Left ventricle myocardium inferior (tissue), 1 donor: ENCODE measurements at regions not wholly inside any gene's neighbourhood (a gene's known extent, or its start where the extent isn't known, plus 50 kb on each side); places are given as distances from the start of the nearest gene placed in this dataset.

Source experiments
- DNase-seq: peaks from one replicate; pipeline ENCODE4 v3.0.0-alpha.2; 2020
- H3K27ac ChIP-seq: fragments of 200-600 bp; replicated peaks from 2 replicates; pipeline ENCODE4 v1.8.0; 2021
- H3K27me3 ChIP-seq: fragments of 200-600 bp; 2 replicates; pipeline ENCODE4 v1.8.0; 2021; ENCODE audit warnings: low read depth
- H3K36me3 ChIP-seq: fragments of 200-600 bp; 2 replicates; pipeline ENCODE4 v1.8.0; 2021
- H3K4me1 ChIP-seq: fragments of 200-600 bp; 2 replicates; pipeline ENCODE4 v1.8.0; 2021
- H3K4me3 ChIP-seq: fragments of 200-600 bp; 2 replicates; pipeline ENCODE4 v1.8.0; 2021; ENCODE audit warnings: mild to moderate bottlenecking, moderate library complexity
- H3K9me3 ChIP-seq: fragments of 200-600 bp; replicated peaks from 2 replicates; pipeline ENCODE4 v1.8.0; 2021
- intact Hi-C: fragments of 100-400 bp; cut with micrococcal nuclease; formaldehyde crosslinking; loops from one replicate; pipeline ENCODE4 v1.11.0; 2022
- TF ChIP-seq, protein P1 (sequence below): fragments of 200-600 bp; IDR thresholded peaks from 2 replicates; pipeline ENCODE4 v1.8.0; 2021; ENCODE audit warnings: antibody characterized with exemption, mild to moderate bottlenecking, borderline replicate concordance
- donor health status: DM: no; HTN: yes; CAD: no; lungs with severe emphysema.

DNA sequence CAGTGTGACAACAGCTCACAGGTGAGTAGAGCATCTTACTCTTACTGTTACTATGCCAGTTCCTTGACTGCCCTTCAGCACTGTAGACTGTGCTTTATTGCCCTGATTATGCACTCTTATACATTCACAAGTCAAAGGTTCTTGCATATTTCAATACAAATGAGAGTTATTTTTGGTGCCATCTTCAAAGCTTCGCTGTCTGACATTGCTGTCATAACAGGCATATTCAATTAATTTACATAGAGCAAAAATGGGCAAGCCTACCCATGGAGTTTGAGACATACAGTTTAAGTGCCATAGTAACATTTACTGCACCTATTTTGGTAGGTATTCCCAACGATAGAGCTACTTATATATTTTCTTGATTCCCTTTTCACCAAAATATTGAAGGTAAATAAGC, 107.5 kb upstream of the CNTN1 start:
- no peaks in the 10 kb centered on the region for H3K27me3 ChIP-seq
- no peak overlapping the region for H3K4me3 ChIP-seq
- H3K9me3 ChIP-seq, result peaks cover 30% of the 10 kb centered on the region
- no peaks in the 10 kb centered on the region for H3K36me3 ChIP-seq
- TF ChIP-seq, protein P1, sequence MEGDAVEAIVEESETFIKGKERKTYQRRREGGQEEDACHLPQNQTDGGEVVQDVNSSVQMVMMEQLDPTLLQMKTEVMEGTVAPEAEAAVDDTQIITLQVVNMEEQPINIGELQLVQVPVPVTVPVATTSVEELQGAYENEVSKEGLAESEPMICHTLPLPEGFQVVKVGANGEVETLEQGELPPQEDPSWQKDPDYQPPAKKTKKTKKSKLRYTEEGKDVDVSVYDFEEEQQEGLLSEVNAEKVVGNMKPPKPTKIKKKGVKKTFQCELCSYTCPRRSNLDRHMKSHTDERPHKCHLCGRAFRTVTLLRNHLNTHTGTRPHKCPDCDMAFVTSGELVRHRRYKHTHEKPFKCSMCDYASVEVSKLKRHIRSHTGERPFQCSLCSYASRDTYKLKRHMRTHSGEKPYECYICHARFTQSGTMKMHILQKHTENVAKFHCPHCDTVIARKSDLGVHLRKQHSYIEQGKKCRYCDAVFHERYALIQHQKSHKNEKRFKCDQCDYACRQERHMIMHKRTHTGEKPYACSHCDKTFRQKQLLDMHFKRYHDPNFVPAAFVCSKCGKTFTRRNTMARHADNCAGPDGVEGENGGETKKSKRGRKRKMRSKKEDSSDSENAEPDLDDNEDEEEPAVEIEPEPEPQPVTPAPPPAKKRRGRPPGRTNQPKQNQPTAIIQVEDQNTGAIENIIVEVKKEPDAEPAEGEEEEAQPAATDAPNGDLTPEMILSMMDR, result no peak
- DNase-seq, result no peak
- intact Hi-C loops, result no loop called here
- H3K27ac ChIP-seq, result no peak overlapping the region
- H3K4me1 ChIP-seq, result no peaks in the 10 kb centered on the region

DNA sequence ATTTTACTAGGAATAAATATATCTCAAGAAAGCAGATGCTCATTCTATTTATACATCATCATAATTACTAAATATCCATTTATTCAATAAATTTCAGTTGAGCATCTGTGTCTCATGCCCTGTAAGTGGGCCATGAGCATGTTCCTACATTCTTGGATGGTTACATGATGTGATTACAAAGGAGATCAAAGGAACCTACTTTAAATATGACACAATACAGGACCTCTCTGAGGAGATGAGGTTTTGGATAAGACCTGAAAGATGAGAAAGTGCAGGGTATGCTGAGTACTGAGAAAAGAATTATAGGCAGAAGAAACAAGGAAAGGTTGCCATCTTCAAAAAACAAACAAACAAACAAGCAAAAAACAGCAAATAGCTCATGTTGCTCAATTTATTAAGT, 105.4 kb upstream of the CNTN1 start:
- Histone ChIP-seq H3K27me3 (no peaks in the 10 kb centered on the region), H3K4me1 (no peaks in the 10 kb centered on the region), H3K9me3 (peaks cover 22% of the 10 kb centered on the region), H3K4me3 (no peak overlapping the region), H3K36me3 (no peaks in the 10 kb centered on the region), H3K27ac (no peak overlapping the region)
- DNase-seq, result no peak
- TF ChIP-seq, protein P1, result no peak
- intact Hi-C loops, result no loop called here

DNA sequence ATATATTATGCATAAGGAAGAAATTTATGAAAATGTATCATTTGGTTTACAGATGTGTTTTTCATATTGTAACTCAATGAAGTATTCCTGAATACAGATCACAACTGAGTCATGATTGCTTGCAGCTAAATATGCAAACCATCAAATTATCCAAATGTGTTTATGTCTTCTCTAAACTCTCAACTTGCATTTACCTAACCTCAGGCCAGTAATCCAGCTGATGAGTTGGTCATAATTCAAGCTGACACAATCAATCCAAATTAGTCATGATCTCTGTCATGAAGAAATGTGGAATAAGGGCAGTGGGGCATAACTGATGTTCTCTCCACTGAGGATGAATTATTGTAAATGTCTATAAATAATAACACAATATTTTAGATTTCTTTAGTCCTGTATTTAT, 104.8 kb upstream of the CNTN1 start:
- Histone ChIP-seq H3K27ac (no peak overlapping the region), H3K9me3 (peaks cover 20% of the 10 kb centered on the region), H3K4me3 (no peak overlapping the region), H3K27me3 (no peaks in the 10 kb centered on the region), H3K36me3 (no peaks in the 10 kb centered on the region), H3K4me1 (no peaks in the 10 kb centered on the region)
- TF ChIP-seq, protein P1, result no peak
- DNase-seq, result no peak
- intact Hi-C loops, result no loop called here

DNA sequence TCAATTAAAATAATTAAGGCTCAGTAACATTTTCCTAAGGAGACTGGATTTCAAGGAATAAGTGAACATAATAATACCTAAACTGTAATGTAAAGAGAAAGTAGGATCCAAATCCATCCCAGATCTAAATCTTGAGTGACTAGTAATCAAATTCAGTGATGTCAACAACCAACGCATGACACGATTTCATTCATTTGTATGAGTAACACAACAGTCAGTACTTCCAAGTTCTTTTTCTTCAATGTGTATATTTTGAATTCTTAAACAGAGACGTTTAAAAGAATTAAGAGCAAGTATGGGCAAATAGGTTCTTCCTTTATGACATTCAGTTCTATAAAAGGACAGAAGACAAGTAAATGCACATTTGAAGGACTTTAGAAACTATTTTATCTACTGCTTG, 104.3 kb upstream of the CNTN1 start:
- H3K4me1 ChIP-seq, result no peaks in the 10 kb centered on the region
- peaks cover 20% of the 10 kb centered on the region for H3K9me3 ChIP-seq
- H3K27ac ChIP-seq, result no peak overlapping the region
- no peak for DNase-seq
- H3K36me3 ChIP-seq, result no peaks in the 10 kb centered on the region
- H3K27me3 ChIP-seq, result no peaks in the 10 kb centered on the region
- intact Hi-C loops, result no loop called here
- TF ChIP-seq, protein P1, result no peak
- no peak overlapping the region for H3K4me3 ChIP-seq

DNA sequence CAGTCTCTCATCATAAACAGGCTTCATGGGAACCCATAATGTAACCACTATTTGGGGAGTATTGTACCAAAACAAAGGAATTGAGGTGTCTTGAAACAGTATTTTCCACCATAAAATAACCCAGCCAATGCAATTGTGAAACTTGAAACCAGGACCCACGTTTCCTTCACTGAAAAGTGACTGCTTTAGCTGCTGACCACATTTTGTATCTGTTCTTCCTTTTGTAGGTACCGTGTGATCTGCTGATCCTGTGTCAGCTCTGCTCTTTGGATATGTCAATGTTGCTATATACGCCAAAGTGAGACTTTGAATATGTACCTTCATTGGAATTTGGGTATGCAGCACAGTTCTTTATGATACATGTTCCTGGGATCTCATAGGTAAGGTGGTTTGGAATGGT, 95.1 kb upstream of the CNTN1 start:
- H3K4me1 ChIP-seq, result no peaks in the 10 kb centered on the region
- DNase-seq, result no peak
- H3K4me3 ChIP-seq, result no peak overlapping the region
- H3K27ac ChIP-seq, result no peak overlapping the region
- intact Hi-C loops, result no loop called here
- H3K36me3 ChIP-seq, result no peaks in the 10 kb centered on the region
- no peaks in the 10 kb centered on the region for H3K27me3 ChIP-seq
- peaks cover 16% of the 10 kb centered on the region for H3K9me3 ChIP-seq
- TF ChIP-seq, protein P1, result no peak

DNA sequence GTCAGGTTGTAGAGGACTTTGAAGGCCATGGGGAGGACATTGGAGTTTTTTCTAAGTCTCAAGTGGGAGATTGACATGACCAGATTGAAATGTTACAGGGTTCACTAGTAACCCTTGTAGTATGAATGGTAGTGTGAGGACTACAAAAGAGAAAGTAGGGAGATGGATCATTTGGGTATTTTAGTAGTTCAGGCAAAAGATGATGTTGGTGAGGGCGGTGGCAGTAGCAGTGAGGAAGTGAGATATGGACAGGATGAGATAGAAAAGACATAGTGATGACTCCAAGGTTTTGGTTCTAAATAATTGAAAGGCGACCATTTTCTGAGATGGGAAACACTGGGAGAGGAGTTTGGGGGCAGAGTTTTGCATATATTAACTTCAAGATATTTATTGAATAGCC, 94.2 kb upstream of the CNTN1 start:
- Histone ChIP-seq H3K27me3 (no peaks in the 10 kb centered on the region), H3K4me1 (no peaks in the 10 kb centered on the region), H3K27ac (no peak overlapping the region), H3K4me3 (no peak overlapping the region), H3K36me3 (no peaks in the 10 kb centered on the region), H3K9me3 (peaks cover 16% of the 10 kb centered on the region)
- TF ChIP-seq, protein P1, result no peak
- DNase-seq, result no peak
- intact Hi-C loops, result no loop called here
